Heart right ventricle (tissue), 16 donors: ENCODE measurements at regions not wholly inside any gene's neighbourhood (a gene's known extent, or its start where the extent isn't known, plus 50 kb on each side); places are given as distances from the start of the nearest gene placed in this dataset.
"Not testable (repeated sequence)": the region's sequence is repeated elsewhere in the genome, so short reads cannot be mapped to it uniquely, and the experiment has no call there.

Experiments
- ATAC-seq, 8 donors: fragments of 200-7000 bp; cut with Tn5 transposase; one replicate each; pipeline ENCODE4 v1.9.1; 2020; ENCODE audit warnings: mild to moderate bottlenecking in 8 of 8, moderate library complexity in 8 of 8, moderate number of reproducible peaks in 1 of 8
- DNase-seq, 2 donors: peaks; one replicate each; pipeline ENCODE4 v3.0.0-alpha.2; 2020
- H3K27ac ChIP-seq, 10 donors: fragments of 200-600 bp; sonication (generic) in 2 of 10; one replicate each; pipeline versions ENCODE4 v1.5.0 to v1.8.0; 2020 to 2022; ENCODE audit warnings: mild to moderate bottlenecking in 3 of 10
- H3K27me3 ChIP-seq, 7 donors: fragments of 200-600 bp; one replicate each; pipeline ENCODE4 v1.8.0; 2021 to 2022; ENCODE audit warnings: mild to moderate bottlenecking in 2 of 7
- H3K36me3 ChIP-seq, 9 donors: fragments of 200-600 bp; sonication (generic) in 1 of 9; one replicate each; pipeline versions ENCODE4 v1.5.0 to v1.8.0; 2020 to 2022; ENCODE audit warnings: mild to moderate bottlenecking in 2 of 9
- H3K4me1 ChIP-seq, 9 donors: fragments of 200-600 bp; sonication (generic) in 1 of 9; one replicate each; pipeline versions ENCODE4 v1.5.0 to v1.8.0; 2020 to 2022; ENCODE audit warnings: mild to moderate bottlenecking in 4 of 9
- H3K4me3 ChIP-seq, 10 donors: fragments of 200-600 bp; sonication (generic) in 2 of 10; one replicate each; pipeline versions ENCODE4 v1.5.0 to v1.8.0; 2020 to 2022; ENCODE audit warnings: mild to moderate bottlenecking in 7 of 10, moderate library complexity in 2 of 10
- H3K9me3 ChIP-seq, 11 donors: fragments of 200-600 bp in 10 of 11; sonication (generic) in 2 of 11; one replicate each; pipeline versions ENCODE4 v1.5.0 to v1.8.0; 2013 to 2022; ENCODE audit warnings: mild to moderate bottlenecking in 2 of 11, control low read depth in 1 of 11, moderate library complexity in 1 of 11
- WGBS, 2 donors: extraction: QIAGEN DNeasy Blood & Tissue Kit; methylation state at CpG; one replicate each; pipeline ENCODE4 v1.1.7; 2013; ENCODE audit warnings: inconsistent platforms in 1 of 2; 5-methylcytosine and 5-hydroxymethylcytosine counted together
- intact Hi-C, 10 donors: fragments of 100-400 bp; cut with DNase I; formaldehyde crosslinking; loops; one replicate each; pipeline versions ENCODE4 v1.11.1 to v1.14.2; 2022
- TF ChIP-seq, protein P1 (sequence below), 9 donors: fragments of 200-600 bp; sonication (generic) in 2 of 9; IDR thresholded peaks; one replicate each; pipeline versions ENCODE4 v1.5.0 to v1.8.0; 2021 to 2022; ENCODE audit warnings: antibody characterized with exemption in 9 of 9, mild to moderate bottlenecking in 5 of 9, moderate library complexity in 1 of 9
- donor health status: Arrhythmogenic right ventricular cardiomyopathy.
- donor health status: ischemic (EF 13 %, LVEDD 7.1; RV severe dilation, severe dysfunction).
- donor health status: healthy with polysubstance abuse.
- donor health status: DM: no; HTN: yes; CAD: no.
- donor health status: DM: no; HTN: no; CAD: no.
- donor health status: ischemic (EF 25% LVEDD 6.9; RV normal size, moderate dysfunction).
- donor health status: ischemic (EF 25% LVEDD 5.7; RV mildly dilated, moderate dysfunction).
- donor health status: healthy.
- donor health status: DM: yes; HTN: yes; CAD: no.
- donor health status: Ischemic cardiomyopathy.
- donor health status: ischemic (EF 35%, LVEDD 5.7; RV mildly dilated, moderate dysfunction).
- donor health status: nonischemic (EF 11% LVEDD 7.7; RV severe dilation, severe dysfunction).
- donor health status: DM: yes; HTN: yes; CAD: no.
- donor health status: PGD.
- donor health status: ischemic (EF 29% LVEDD 5.4; RV normal size, mild dysfunction).
- donor health status: nonischemic (EF 23%, LVEDD 6.1; RV moderate dilation, normal function).

DNA sequence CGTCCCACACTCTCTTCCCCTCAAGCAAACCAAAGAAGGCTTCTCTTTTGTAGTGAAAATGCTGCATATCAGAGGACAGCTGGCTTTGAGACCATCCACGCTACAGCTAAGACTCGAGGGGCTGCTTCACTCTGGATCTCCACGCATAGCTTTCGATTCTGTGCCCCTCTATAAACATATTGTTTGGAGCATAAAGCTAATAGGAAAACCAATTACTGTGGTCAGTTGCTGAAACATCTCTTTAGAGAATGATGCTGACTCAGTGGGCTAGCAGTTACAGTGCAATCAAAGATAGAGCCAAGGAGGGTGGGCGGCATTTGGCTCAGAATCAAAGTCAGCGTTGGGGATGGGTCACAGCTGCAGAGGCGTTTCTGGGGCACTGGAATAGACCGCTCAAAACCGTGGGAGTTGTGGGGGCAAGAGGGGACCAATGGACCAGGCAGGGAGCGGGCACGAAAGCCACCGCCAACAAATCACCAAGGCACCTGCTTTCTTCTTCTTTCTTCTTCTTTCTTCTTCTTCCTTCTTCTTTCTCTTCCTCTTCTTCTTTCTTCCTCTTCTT is 76.7 kb downstream of the RASL11A start:
- no peaks in the 10 kb centered on the region for H3K4me1 ChIP-seq
- no peak overlapping the region for H3K27ac ChIP-seq
- H3K4me3 ChIP-seq: no peak overlapping the region
- H3K27me3 ChIP-seq: peaks cover 0 to 28% (median 18%) of the 10 kb centered on the region in 7 donors
- DNase-seq: no peak
- H3K36me3 ChIP-seq: no peaks in the 10 kb centered on the region
- TF ChIP-seq, protein P1, sequence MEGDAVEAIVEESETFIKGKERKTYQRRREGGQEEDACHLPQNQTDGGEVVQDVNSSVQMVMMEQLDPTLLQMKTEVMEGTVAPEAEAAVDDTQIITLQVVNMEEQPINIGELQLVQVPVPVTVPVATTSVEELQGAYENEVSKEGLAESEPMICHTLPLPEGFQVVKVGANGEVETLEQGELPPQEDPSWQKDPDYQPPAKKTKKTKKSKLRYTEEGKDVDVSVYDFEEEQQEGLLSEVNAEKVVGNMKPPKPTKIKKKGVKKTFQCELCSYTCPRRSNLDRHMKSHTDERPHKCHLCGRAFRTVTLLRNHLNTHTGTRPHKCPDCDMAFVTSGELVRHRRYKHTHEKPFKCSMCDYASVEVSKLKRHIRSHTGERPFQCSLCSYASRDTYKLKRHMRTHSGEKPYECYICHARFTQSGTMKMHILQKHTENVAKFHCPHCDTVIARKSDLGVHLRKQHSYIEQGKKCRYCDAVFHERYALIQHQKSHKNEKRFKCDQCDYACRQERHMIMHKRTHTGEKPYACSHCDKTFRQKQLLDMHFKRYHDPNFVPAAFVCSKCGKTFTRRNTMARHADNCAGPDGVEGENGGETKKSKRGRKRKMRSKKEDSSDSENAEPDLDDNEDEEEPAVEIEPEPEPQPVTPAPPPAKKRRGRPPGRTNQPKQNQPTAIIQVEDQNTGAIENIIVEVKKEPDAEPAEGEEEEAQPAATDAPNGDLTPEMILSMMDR (IDR thresholded peaks at IDR 0.05): no peak
- no peak for ATAC-seq
- WGBS, 2 donors: 56 to 58% methylated on average over 13 of the region's 13 CpGs
- intact Hi-C loops: no loop called here
- H3K9me3 ChIP-seq: no peaks in the 10 kb centered on the region

DNA sequence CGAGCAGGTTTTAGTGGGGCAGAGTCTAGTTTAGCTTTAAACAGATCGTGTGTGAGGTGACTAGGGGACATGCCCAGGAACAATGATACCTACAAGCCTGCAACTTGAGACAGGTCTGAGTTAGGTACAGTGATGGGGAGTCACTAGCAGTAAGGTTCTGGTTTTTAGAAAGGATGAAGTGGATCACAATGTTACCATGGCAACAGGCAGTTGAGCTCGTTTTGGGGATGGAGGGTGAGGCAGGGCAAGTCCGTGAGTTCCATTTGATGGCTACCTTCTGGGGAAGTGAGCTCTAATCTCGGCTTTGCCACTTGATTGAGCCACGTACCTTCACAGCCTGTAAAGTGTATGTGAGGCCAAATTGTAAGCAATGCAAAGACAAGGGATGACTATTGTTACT is 76.0 kb upstream of the GTF3A start:
- Histone ChIP-seq H3K4me3 (no peak overlapping the region), H3K36me3 (no peaks in the 10 kb centered on the region), H3K4me1 (no peaks in the 10 kb centered on the region), H3K27me3 (peaks cover 0 to 28% (median 18%) of the 10 kb centered on the region in 7 donors), H3K9me3 (no peaks in the 10 kb centered on the region), H3K27ac (no peak overlapping the region)
- no peak for ATAC-seq
- intact Hi-C loops: no loop called here
- 61 to 63% methylated on average over 6 of the region's 6 CpGs for WGBS, 2 donors
- no peak for DNase-seq
- TF ChIP-seq, protein P1 (IDR thresholded peaks at IDR 0.05): no peak

DNA sequence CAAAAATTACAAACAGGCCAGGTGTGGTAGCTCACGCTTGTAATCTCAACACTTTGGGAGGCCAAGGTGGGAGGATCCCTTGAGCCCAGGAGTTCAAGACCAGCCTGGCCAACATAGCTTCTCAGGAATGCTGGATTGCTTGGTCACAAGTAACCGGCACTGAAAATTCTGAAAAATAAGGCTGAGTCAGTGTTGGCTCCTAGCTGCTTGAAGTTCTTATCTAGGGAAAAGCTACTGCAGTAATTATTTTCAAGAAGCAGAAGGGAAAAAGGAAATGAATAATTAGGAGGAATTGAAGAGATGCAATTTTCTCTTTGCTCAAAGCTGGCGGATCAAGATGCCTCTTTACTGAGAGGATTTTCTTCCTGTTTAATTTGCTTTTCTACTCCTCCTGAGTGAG is 75.0 kb upstream of the GTF3A start:
- Histone ChIP-seq H3K27ac (no peak overlapping the region), H3K4me1 (peaks cover 0 to 6% (median 0%) of the 10 kb centered on the region in 9 donors), H3K4me3 (no peak overlapping the region), H3K9me3 (no peaks in the 10 kb centered on the region), H3K36me3 (no peaks in the 10 kb centered on the region), H3K27me3 (peaks cover 0 to 21% (median 18%) of the 10 kb centered on the region in 7 donors)
- ATAC-seq (no peak), DNase-seq (no peak)
- TF ChIP-seq, protein P1 (IDR thresholded peaks at IDR 0.05): no peak
- 62 to 68% methylated on average over 3 of the region's 3 CpGs for WGBS, 2 donors
- intact Hi-C loops: no loop called here

DNA sequence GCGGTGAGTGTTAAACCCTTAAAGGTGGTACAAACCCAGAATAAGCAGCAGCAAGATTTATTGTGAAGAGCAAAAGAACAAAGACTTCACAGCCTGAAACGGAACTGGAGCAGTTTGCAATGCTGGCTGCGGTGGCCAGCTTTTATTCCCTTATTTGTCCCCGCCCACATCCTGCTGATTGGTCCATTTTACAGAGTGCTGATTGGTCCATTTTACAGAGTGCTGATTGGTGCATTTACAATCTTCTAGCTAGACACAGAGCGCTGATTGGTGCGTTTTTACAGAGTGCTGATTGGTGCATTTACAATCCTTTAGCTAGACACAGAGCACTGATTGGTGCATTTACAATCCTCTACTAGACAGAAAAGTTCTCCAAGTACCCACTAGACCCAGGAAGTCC is 73.6 kb upstream of the GTF3A start:
- not testable (repeated sequence) for ATAC-seq, H3K27ac ChIP-seq, H3K4me3 ChIP-seq, DNase-seq, H3K9me3 ChIP-seq, H3K36me3 ChIP-seq, H3K4me1 ChIP-seq
- intact Hi-C loops: loop anchor here in 2 of 10 donors (10.0 kb wide), 2 partner anchors 56 to 76 kb away; partner anchors contain the start of gene RASL11A (in 1 of the 2)
- H3K27me3 ChIP-seq: peaks cover 0 to 19% (median 14%) of the 10 kb centered on the region in 7 donors
- WGBS, 2 donors: 92 to 94% methylated on average over 6 of the region's 6 CpGs

DNA sequence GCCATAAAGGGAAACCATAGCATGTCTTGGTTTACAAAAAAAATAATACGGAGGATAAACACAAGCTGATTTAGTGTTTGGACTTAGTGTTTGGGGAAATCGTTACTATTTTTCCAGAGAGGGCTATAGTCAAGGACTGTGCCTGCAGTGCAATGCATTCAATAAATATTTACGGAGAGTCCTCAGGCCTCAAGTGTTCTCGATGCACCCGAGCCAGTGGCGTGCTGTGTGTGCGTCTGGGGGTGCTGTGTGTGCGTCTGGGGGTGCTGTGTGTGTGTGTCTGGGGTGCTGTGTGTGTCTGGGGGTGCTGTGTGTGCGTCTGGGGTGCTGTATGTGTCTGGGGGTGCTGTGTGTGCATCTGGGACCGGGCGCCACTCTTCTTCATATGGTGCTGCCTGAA is 71.7 kb upstream of the GTF3A start:
- H3K9me3 ChIP-seq: no peaks in the 10 kb centered on the region
- H3K4me3 ChIP-seq: no peak overlapping the region
- H3K27ac ChIP-seq: no peak overlapping the region
- 86 to 93% methylated on average over 11 of the region's 11 CpGs for WGBS, 2 donors
- ATAC-seq (no peak), DNase-seq (no peak)
- peaks cover 0 to 11% (median 0%) of the 10 kb centered on the region in 9 donors for H3K4me1 ChIP-seq
- no peaks in the 10 kb centered on the region for H3K36me3 ChIP-seq
- TF ChIP-seq, protein P1 (IDR thresholded peaks at IDR 0.05): no peak
- intact Hi-C loops: loop anchor here in 2 of 10 donors (10.0 kb wide), 2 partner anchors 58 to 78 kb away; partner anchors contain the start of gene RASL11A (in 1 of the 2)
- H3K27me3 ChIP-seq: peaks cover 0 to 9% (median 0%) of the 10 kb centered on the region in 7 donors
